Upper lobe of left lung (tissue), 4 donors: ENCODE measurements at regions not wholly inside any gene's neighbourhood (a gene's known extent, or its start where the extent isn't known, plus 50 kb on each side); places are given as distances from the start of the nearest gene placed in this dataset.

Experiments
- CTCF ChIP-seq, 6 experiments: fragments of 450-650 bp in 4 of 6; fragments of 200-600 bp in 2 of 6; sonication (generic) in 2 of 6; IDR thresholded peaks; one replicate each; pipeline ENCODE4 v1.5.1; 2016 to 2019; ENCODE audit warnings: antibody characterized with exemption in 6 of 6
- POLR2AphosphoS5 ChIP-seq, 2 donors: sonication (generic); formaldehyde crosslinking; IDR thresholded peaks; one replicate each; pipeline ENCODE4 v1.5.1; 2017; ENCODE audit warnings: antibody characterized with exemption in 2 of 2

GRCh38 chr13:105984646-105985045 lies 550.8 kb downstream of the EFNB2 start:
- no peak for TF ChIP-seq POLR2AphosphoS5 (IDR thresholded peaks at IDR 0.05)
- no peak for TF ChIP-seq CTCF (IDR thresholded peaks at IDR 0.05)
